GM12865 (cell line): ENCODE measurements at regions not wholly inside any gene's neighbourhood (a gene's known extent, or its start where the extent isn't known, plus 50 kb on each side); places are given as distances from the start of the nearest gene placed in this dataset.
"Not testable (repeated sequence)": the region's sequence is repeated elsewhere in the genome, so short reads cannot be mapped to it uniquely, and the experiment has no call there.

Experiments used
- DNase-seq: peaks from one replicate; pipeline ENCODE4 v3.0.0; 2010; ENCODE audit warnings: low read depth
- H3K4me3 ChIP-seq: 2 replicates; pipeline ENCODE4 v1.5.1; 2011; ENCODE audit warnings: mild to moderate bottlenecking, low read depth, low read length, control low read depth
- TF ChIP-seq, protein P1 (sequence below): IDR thresholded peaks from 2 replicates; pipeline ENCODE4 v1.5.1; 2011; ENCODE audit warnings: low read length, control low read depth, low read depth, inconsistent platforms; ENCODE audit not compliant: insufficient read depth; ENCODE audit errors: missing control alignments

DNA sequence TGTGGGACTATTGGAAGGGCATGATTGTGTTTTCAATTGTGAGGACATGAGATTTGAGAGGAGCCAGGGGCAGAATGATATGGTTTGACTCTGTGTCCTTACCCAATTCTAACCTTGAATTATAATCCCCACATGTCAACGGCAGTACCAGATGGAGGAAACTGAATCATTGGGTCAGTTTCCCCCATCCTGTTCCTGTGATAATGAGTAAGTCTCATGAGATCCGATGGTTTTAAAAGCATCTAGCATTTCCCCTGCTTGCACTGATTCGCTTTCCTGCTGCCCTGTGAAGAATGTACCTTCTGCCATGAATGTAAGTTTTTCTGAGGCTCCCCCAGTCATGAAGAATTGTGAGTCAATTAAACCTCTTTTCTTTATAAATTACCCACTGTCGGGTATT is 1367.1 kb downstream of the XPNPEP1 start:
- no peak overlapping the region for H3K4me3 ChIP-seq
- TF ChIP-seq, protein P1, sequence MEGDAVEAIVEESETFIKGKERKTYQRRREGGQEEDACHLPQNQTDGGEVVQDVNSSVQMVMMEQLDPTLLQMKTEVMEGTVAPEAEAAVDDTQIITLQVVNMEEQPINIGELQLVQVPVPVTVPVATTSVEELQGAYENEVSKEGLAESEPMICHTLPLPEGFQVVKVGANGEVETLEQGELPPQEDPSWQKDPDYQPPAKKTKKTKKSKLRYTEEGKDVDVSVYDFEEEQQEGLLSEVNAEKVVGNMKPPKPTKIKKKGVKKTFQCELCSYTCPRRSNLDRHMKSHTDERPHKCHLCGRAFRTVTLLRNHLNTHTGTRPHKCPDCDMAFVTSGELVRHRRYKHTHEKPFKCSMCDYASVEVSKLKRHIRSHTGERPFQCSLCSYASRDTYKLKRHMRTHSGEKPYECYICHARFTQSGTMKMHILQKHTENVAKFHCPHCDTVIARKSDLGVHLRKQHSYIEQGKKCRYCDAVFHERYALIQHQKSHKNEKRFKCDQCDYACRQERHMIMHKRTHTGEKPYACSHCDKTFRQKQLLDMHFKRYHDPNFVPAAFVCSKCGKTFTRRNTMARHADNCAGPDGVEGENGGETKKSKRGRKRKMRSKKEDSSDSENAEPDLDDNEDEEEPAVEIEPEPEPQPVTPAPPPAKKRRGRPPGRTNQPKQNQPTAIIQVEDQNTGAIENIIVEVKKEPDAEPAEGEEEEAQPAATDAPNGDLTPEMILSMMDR: no peak
- no peak for DNase-seq

DNA sequence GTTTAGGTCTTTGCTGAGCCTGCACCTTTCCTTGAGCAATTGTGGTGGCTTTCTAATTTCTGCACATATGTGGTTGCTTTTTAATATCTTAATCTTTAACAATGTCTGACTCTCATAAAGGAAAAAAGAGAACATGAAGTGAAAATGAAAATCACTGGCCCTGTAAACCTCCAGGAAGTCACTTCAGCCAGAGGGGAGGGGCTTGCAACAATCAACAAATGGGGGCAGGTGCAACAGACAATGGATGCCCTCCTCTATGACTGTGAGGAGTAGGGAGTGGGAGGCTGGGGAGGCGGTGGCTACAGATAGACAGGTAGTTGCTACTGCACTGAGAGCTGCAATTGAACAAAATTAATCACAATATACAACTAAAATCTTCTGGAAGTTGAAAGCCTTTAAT is 1377.4 kb downstream of the XPNPEP1 start:
- no peak overlapping the region for H3K4me3 ChIP-seq
- TF ChIP-seq, protein P1: no peak
- peak; percentile 53 for DNase-seq

DNA sequence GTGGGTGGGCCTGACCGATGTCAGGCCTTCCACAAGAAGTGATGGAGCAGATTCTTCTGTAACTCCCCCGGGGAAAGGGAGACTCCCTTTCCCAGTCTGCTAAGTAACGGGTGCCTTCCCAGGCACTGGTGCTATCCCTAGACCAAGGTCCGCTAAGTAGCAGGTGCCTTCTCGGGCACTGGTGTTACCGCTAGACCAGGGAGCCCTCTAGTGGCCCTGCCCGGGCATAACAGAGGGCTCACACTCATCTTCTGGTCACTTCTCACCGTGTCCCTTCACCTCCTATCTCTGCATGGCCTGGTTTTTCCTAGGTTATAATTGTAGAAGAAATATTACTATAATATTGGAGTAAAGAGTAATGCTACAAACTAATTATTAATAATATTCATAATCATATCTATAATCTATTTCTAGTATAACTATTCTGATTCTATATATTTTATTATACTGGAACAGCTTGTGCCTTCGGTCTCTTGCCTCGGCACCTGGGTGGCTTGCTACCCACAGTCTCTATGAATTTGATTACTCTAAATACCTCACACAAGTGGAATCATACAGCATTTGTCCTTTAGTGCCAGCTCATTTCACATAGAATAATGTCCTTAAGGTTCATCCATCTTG is 1378.7 kb downstream of the XPNPEP1 start:
- TF ChIP-seq, protein P1: peak; percentile 92
- H3K4me3 ChIP-seq: no peak overlapping the region
- peak; percentile 80 for DNase-seq

DNA sequence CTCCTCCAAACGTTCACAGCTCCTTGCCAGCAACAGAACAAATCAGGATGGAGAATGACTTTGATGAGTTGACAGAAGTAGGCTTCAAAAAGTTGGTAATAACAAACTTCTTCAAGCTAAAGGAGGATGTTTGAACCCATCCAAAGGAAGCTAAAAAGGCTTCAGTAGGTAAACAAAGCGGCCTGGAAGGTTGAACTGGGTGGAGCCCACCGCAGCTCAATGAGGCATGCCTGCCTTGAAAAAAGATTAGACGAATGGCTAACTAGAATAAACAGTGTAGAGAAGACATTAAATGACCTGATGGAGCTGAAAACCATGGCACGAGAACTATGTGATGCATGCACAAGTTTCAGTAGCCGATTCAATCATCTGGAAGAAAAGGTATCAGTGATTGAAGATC is 1369.0 kb upstream of the SORCS1 start:
- DNase-seq, H3K4me3 ChIP-seq: not testable (repeated sequence)

DNA sequence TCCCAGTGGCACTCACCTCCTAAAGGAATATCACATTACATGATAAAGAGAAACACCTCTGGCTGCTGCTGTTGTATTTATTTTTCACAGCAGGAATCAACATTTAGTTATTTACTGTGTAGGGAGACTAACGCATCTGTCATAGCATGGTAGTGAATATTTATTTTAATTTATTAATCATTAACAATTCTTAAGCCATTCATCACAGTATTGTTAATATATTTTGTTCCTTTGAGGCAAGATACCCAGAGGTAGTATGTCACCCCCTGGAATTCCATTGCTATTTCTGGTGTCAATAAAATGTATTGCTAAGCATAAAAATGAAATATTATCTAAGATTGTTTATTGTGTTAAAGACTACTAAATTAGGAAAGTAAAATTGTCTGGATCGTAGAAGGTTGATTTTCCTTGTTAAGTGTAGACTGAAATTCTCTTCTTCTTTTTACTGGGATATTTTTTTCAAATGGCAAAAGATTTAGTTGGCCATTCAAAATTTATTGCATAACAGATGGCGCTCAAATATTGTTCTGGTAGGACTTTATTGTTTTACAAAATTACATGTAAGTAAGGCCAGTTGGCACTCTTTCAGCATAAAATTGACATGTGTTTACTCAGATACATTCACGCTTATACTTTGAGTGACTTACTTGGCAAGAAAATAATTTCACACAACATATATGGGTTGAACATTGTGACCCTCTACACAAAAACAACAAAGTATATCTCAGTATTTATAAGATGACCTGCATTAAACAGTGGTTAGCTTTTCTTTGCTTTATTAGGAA is 1358.7 kb upstream of the SORCS1 start:
- H3K4me3 ChIP-seq: no peak overlapping the region
- TF ChIP-seq, protein P1: no peak
- DNase-seq: no peak

- TF ChIP-seq, protein P1: no peak
- DNase-seq: no peak
Measured at GRCh38 chr10:108521827-108522492, 1357.5 kb upstream of the SORCS1 start.

GRCh38 chr10:108515821-108516220 is 1351.3 kb upstream of the SORCS1 start:
- TF ChIP-seq, protein P1: no peak
- no peak for DNase-seq
- H3K4me3 ChIP-seq: no peak overlapping the region

More at GRCh38 chr10:108521827-108522492, 1357.5 kb upstream of the SORCS1 start:
- no peak overlapping the region for H3K4me3 ChIP-seq
